Left renal pelvis (tissue), 4 donors: ENCODE measurements at regions not wholly inside any gene's neighbourhood (a gene's known extent, or its start where the extent isn't known, plus 50 kb on each side); places are given as distances from the start of the nearest gene placed in this dataset.

Experiments used
- DNase-seq, 4 donors: peaks; one replicate each; pipeline ENCODE4 v3.0.0-alpha.2; 2013; ENCODE audit warnings: low read depth in 4 of 4, low spot score in 3 of 4

- peak in 3 of 4 donors; percentile 59 to 70 (median 68) for DNase-seq
Measured at GRCh38 chr1:201703621-201704438, 125.1 kb upstream of the IPO9 start.

- DNase-seq, result no peak
Measured at GRCh38 chr1:201704439-201704792, 124.5 kb upstream of the IPO9 start.

GRCh38 chr1:201705389-201705788 is 123.6 kb upstream of the IPO9 start:
- no peak for DNase-seq

- DNase-seq, result no peak
Measured at GRCh38 chr1:201706109-201706508, 122.8 kb upstream of the IPO9 start.

- no peak for DNase-seq
Measured at GRCh38 chr1:201707027-201707426, 121.9 kb upstream of the IPO9 start.

GRCh38 chr1:201707656-201708055 is 121.3 kb upstream of the IPO9 start:
- DNase-seq, result no peak

- DNase-seq, result no peak
Measured at GRCh38 chr1:201708085-201708512, 120.9 kb upstream of the IPO9 start.

GRCh38 chr1:201708691-201709090 is 120.3 kb upstream of the IPO9 start:
- DNase-seq, result no peak

GRCh38 chr1:201709564-201710295 is 119.2 kb upstream of the IPO9 start:
- DNase-seq, result no peak

GRCh38 chr1:201710632-201711597 is 118.0 kb upstream of the IPO9 start:
- DNase-seq, result no peak

GRCh38 chr1:201711811-201712210 is 117.1 kb upstream of the IPO9 start:
- no peak for DNase-seq

GRCh38 chr1:201712387-201713085 is 116.4 kb upstream of the IPO9 start:
- no peak for DNase-seq

GRCh38 chr1:201713086-201713810 is 115.7 kb upstream of the IPO9 start:
- no peak for DNase-seq

GRCh38 chr1:201714542-201715329 is 114.2 kb upstream of the IPO9 start:
- DNase-seq, result no peak

- DNase-seq, result no peak
Measured at GRCh38 chr1:201715351-201715750, 113.6 kb upstream of the IPO9 start.

- no peak for DNase-seq
Measured at GRCh38 chr1:201715801-201716741, 112.9 kb upstream of the IPO9 start.

GRCh38 chr1:201716742-201717135 is 112.2 kb upstream of the IPO9 start:
- DNase-seq, result no peak

- no peak for DNase-seq
Measured at GRCh38 chr1:201717286-201717685, 111.7 kb upstream of the IPO9 start.
